WI38 (cell line): ENCODE measurements at regions not wholly inside any gene's neighbourhood (a gene's known extent, or its start where the extent isn't known, plus 50 kb on each side); places are given as distances from the start of the nearest gene placed in this dataset.

Source experiments
- H3K4me3 ChIP-seq: 2 replicates; pipeline ENCODE4 v1.5.1; 2011; ENCODE audit warnings: low read depth, mild to moderate bottlenecking, control low read depth, low read length
- CTCF ChIP-seq: IDR thresholded peaks from 2 replicates; pipeline ENCODE4 v1.5.1; 2012; ENCODE audit warnings: low read depth, mild to moderate bottlenecking, control low read depth, low read length

- H3K4me3 ChIP-seq: no peak overlapping the region
- no peak for TF ChIP-seq CTCF
Measured at GRCh38 chr6:25173951-25174474, 105.2 kb upstream of the CARMIL1 start.

- no peak overlapping the region for H3K4me3 ChIP-seq
- no peak for TF ChIP-seq CTCF
Measured at GRCh38 chr6:25174678-25175077, 104.5 kb upstream of the CARMIL1 start.

- H3K4me3 ChIP-seq: no peak overlapping the region
- no peak for TF ChIP-seq CTCF
Measured at GRCh38 chr6:25175196-25175595, 104.0 kb upstream of the CARMIL1 start.

GRCh38 chr6:25175681-25176080, 103.5 kb upstream of the CARMIL1 start:
- TF ChIP-seq CTCF: no peak
- no peak overlapping the region for H3K4me3 ChIP-seq

GRCh38 chr6:25176466-25176865, 102.7 kb upstream of the CARMIL1 start:
- no peak overlapping the region for H3K4me3 ChIP-seq
- TF ChIP-seq CTCF: no peak

- H3K4me3 ChIP-seq: no peak overlapping the region
- TF ChIP-seq CTCF: no peak
Measured at GRCh38 chr6:25177500-25178028, 101.6 kb upstream of the CARMIL1 start.

GRCh38 chr6:25178336-25179035, 100.7 kb upstream of the CARMIL1 start:
- TF ChIP-seq CTCF: no peak
- H3K4me3 ChIP-seq: no peak overlapping the region
